Fibroblast of lung (primary cell): ENCODE measurements at regions not wholly inside any gene's neighbourhood (a gene's known extent, or its start where the extent isn't known, plus 50 kb on each side); places are given as distances from the start of the nearest gene placed in this dataset.

Experiments used
- DNase-seq, 2 donors: peaks; one replicate each; pipeline versions ENCODE4 v3.0.0 to v3.0.0-alpha.2; 2010; ENCODE audit warnings: low read depth in 2 of 2
- H2AFZ ChIP-seq: 2 replicates; pipeline ENCODE4 v1.5.1; 2012; ENCODE audit warnings: low read length, control low read depth, inconsistent platforms
- H3K27ac ChIP-seq: 2 replicates; pipeline ENCODE4 v1.5.1; 2011; ENCODE audit warnings: low read length, control low read depth; ENCODE audit not compliant: insufficient read depth
- H3K27me3 ChIP-seq: 2 replicates; pipeline ENCODE4 v1.5.1; 2011; ENCODE audit warnings: mild to moderate bottlenecking, low read length; ENCODE audit not compliant: control insufficient read depth, insufficient read depth
- H3K36me3 ChIP-seq: 2 replicates; pipeline ENCODE4 v1.5.1; 2011; ENCODE audit warnings: low read length; ENCODE audit not compliant: control insufficient read depth, insufficient read depth
- H3K4me1 ChIP-seq: 2 replicates; pipeline ENCODE4 v1.5.1; 2011; ENCODE audit warnings: low read length; ENCODE audit not compliant: control insufficient read depth, insufficient read depth; ENCODE audit errors: extremely low read depth
- H3K4me2 ChIP-seq: 2 replicates; pipeline ENCODE4 v1.5.1; 2011; ENCODE audit warnings: low read length, control low read depth; ENCODE audit not compliant: insufficient read depth; ENCODE audit errors: extremely low read depth
- H3K4me3 ChIP-seq, 4 experiments: fragments of 200-600 bp in 1 of 4; sonication (generic) in 1 of 4; replicated peaks in 1 of 4; 2 replicates each; pipeline ENCODE4 v1.5.1; 2011 to 2016; ENCODE audit warnings: low read length in 4 of 4, low read depth in 3 of 4, mild to moderate bottlenecking in 3 of 4, control low read depth in 2 of 4, inconsistent platforms in 1 of 4, mixed read lengths in 1 of 4; ENCODE audit not compliant: insufficient read depth in 1 of 4; ENCODE audit errors: control extremely low read depth in 1 of 4
- H3K79me2 ChIP-seq: 2 replicates; pipeline ENCODE4 v1.5.1; 2012; ENCODE audit warnings: mild to moderate bottlenecking, low read length, inconsistent platforms; ENCODE audit not compliant: control insufficient read depth, insufficient read depth
- H3K9ac ChIP-seq: 2 replicates; pipeline ENCODE4 v1.5.1; 2011; ENCODE audit warnings: mild to moderate bottlenecking, low read length, control low read depth; ENCODE audit not compliant: insufficient read depth
- H3K9me3 ChIP-seq: 2 replicates; pipeline ENCODE4 v1.5.1; 2012; ENCODE audit warnings: low read depth, low read length; ENCODE audit not compliant: control insufficient read depth, insufficient read depth
- H4K20me1 ChIP-seq: 2 replicates; pipeline ENCODE4 v1.5.1; 2011; ENCODE audit warnings: low read length; ENCODE audit not compliant: control insufficient read depth, insufficient read depth; ENCODE audit errors: extremely low read depth
- EZH2 ChIP-seq: IDR thresholded peaks from 2 replicates; pipeline ENCODE4 v1.5.1; 2012; ENCODE audit warnings: low read length, control low read depth, mild to moderate bottlenecking; ENCODE audit errors: missing control alignments
- TF ChIP-seq, protein P1 (sequence below), 2 donors: IDR thresholded peaks in 1 of 2; conservative IDR thresholded peaks in 1 of 2; 1 replicate in 1 of 2; 2 replicates in 1 of 2; pipeline ENCODE4 v1.5.1; 2011 to 2012; ENCODE audit warnings: low read length in 2 of 2, control low read depth in 1 of 2, inconsistent platforms in 1 of 2, low read depth in 1 of 2, mild to moderate bottlenecking in 1 of 2

DNA sequence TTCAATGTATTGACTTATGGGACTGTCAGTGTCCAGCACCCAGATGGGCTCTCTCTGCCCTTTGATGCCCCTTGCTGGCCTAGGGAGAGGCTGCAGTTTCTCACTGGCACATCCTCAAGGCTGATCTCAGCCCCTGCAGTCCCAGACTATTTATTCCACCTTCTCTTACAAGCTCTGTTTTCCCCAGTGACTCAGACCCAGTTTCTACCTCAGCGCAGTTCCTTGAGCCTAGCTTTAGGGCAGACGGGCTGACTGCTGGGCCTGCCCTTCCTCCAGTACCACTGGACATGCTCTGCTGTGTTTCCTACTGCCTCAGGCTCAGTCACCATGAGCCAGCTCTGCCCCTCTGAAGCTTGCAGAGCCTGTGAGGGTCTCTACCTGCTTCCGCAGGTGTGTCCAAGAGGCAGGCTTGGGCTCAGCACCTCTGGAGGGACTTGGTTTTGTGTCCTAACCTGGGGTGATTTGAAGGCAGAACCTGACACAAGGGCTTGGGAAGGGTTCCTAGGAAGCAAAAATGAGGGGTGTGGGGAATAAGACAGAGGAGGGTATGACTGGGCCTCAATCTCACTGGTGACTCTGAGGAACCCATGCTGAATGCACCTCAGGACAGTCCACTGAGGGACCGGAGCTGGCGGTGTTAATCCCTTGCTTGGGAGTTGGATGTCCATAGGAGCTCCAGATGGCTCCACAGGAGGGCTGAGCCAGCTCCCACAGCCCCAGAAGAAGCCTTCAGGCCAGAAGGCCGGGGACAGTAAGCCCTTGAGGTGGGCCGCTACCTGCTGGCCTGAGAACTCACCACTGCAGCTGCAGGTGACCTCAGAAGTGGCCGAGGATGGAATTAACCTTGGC is 689.9 kb downstream of the MATN1 start:
- no peaks in the 10 kb centered on the region for H4K20me1 ChIP-seq
- H3K4me3 ChIP-seq, result no peak overlapping the region
- H3K27me3 ChIP-seq, result no peaks in the 10 kb centered on the region
- no peak overlapping the region for H3K4me2 ChIP-seq
- H3K36me3 ChIP-seq, result no peaks in the 10 kb centered on the region
- H3K79me2 ChIP-seq, result no peaks in the 10 kb centered on the region
- no peak for DNase-seq
- no peak overlapping the region for H3K27ac ChIP-seq
- no peak overlapping the region for H2AFZ ChIP-seq
- TF ChIP-seq EZH2, result no peak
- TF ChIP-seq, protein P1, sequence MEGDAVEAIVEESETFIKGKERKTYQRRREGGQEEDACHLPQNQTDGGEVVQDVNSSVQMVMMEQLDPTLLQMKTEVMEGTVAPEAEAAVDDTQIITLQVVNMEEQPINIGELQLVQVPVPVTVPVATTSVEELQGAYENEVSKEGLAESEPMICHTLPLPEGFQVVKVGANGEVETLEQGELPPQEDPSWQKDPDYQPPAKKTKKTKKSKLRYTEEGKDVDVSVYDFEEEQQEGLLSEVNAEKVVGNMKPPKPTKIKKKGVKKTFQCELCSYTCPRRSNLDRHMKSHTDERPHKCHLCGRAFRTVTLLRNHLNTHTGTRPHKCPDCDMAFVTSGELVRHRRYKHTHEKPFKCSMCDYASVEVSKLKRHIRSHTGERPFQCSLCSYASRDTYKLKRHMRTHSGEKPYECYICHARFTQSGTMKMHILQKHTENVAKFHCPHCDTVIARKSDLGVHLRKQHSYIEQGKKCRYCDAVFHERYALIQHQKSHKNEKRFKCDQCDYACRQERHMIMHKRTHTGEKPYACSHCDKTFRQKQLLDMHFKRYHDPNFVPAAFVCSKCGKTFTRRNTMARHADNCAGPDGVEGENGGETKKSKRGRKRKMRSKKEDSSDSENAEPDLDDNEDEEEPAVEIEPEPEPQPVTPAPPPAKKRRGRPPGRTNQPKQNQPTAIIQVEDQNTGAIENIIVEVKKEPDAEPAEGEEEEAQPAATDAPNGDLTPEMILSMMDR (conservative IDR thresholded peaks at IDR 0.05 in 1 of 2, IDR thresholded peaks at IDR 0.05 in 1 of 2; ENCODE audit: low read depth in 1 of 2, low read length in 2 of 2), result no peak
- H3K4me1 ChIP-seq, result no peaks in the 10 kb centered on the region
- H3K9ac ChIP-seq, result no peak overlapping the region
- no peaks in the 10 kb centered on the region for H3K9me3 ChIP-seq

DNA sequence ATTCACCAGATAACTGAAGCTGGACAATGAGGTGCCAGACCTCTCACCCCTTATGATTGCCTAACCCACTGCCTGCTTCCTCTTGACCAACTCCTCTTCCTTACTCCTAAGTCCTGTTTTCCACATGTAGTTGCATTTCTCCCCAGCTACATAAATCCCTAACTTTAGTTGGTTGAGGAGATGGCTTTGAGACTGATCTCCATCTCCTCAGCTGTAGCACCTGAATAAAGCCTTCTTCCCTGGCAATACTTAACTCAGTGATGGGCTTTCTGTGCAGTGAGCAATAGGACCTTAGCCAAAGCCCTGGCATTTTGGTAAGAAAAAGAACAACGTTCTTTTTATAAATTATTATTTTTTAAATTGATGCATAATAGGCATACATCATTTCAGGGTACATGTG is 691.1 kb downstream of the MATN1 start:
- Histone ChIP-seq H3K27me3 (no peaks in the 10 kb centered on the region), H3K36me3 (no peaks in the 10 kb centered on the region), H2AFZ (no peak overlapping the region), H4K20me1 (no peaks in the 10 kb centered on the region), H3K9me3 (no peaks in the 10 kb centered on the region), H3K4me1 (no peaks in the 10 kb centered on the region), H3K4me3 (no peak overlapping the region), H3K79me2 (no peaks in the 10 kb centered on the region), H3K9ac (no peak overlapping the region), H3K27ac (no peak overlapping the region), H3K4me2 (no peak overlapping the region)
- no peak for TF ChIP-seq EZH2
- TF ChIP-seq, protein P1 (conservative IDR thresholded peaks at IDR 0.05 in 1 of 2, IDR thresholded peaks at IDR 0.05 in 1 of 2; ENCODE audit: low read depth in 1 of 2, low read length in 2 of 2), result no peak
- no peak for DNase-seq

DNA sequence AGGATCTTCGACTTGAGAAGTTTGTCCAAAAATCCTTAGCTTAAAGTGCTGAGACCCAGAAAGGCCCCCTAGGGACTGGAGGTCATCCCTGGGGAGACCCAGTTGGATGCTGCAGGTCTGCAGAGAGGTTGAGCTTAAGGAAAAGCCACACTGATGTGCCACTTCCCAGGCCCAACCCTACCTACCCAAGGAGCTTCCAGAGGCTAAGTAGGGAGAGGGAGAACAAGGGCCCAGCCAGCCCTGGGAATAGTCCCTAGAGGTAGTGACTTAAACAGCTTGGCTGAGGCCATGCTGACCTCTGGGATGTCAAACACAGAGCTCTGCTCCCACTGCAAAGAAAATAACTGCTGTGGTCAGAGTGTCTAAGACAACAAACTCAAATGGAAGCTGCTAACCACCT is 693.7 kb downstream of the MATN1 start:
- H4K20me1 ChIP-seq, result no peaks in the 10 kb centered on the region
- no peak overlapping the region for H2AFZ ChIP-seq
- no peaks in the 10 kb centered on the region for H3K79me2 ChIP-seq
- H3K9ac ChIP-seq, result no peak overlapping the region
- no peaks in the 10 kb centered on the region for H3K27me3 ChIP-seq
- no peaks in the 10 kb centered on the region for H3K9me3 ChIP-seq
- DNase-seq, result no peak
- H3K4me1 ChIP-seq, result no peaks in the 10 kb centered on the region
- no peak overlapping the region for H3K27ac ChIP-seq
- TF ChIP-seq, protein P1 (conservative IDR thresholded peaks at IDR 0.05 in 1 of 2, IDR thresholded peaks at IDR 0.05 in 1 of 2; ENCODE audit: low read depth in 1 of 2, low read length in 2 of 2), result no peak
- TF ChIP-seq EZH2, result no peak
- H3K36me3 ChIP-seq, result no peaks in the 10 kb centered on the region
- no peak overlapping the region for H3K4me3 ChIP-seq
- H3K4me2 ChIP-seq, result no peak overlapping the region
